ENCODE measurements at regions not wholly inside any gene's neighbourhood (a gene's known extent, or its start where the extent isn't known, plus 50 kb on each side); places are given as distances from the start of the nearest gene placed in this dataset.

- Histone ChIP-seq H3K27ac (ENCODE audit: low read depth in 1 of 2, low read length in 2 of 2) (no peak overlapping the region), H3K9ac (ENCODE audit: low read depth in 1 of 2, low read length in 2 of 2) (no peak overlapping the region), H3K4me1 (ENCODE audit: control insufficient read depth in 4 of 4, insufficient read depth in 4 of 4, low read length in 3 of 4) (no peaks in the 10 kb centered on the region), H3K36me3 (ENCODE audit: control insufficient read depth in 4 of 4, insufficient read depth in 3 of 4, low read depth in 1 of 4, low read length in 3 of 4) (no peaks in the 10 kb centered on the region), H3K4me3 (ENCODE audit: low read depth in 1 of 3, low read length in 3 of 3) (no peak overlapping the region), H3K27me3 (ENCODE audit: control insufficient read depth in 4 of 4, insufficient read depth in 4 of 4, low read length in 3 of 4) (no peaks in the 10 kb centered on the region), H3K9me3 (ENCODE audit: control insufficient read depth in 4 of 4, low read length in 3 of 4) (no peaks in the 10 kb centered on the region)
- 90% methylated on average over 11 of the region's 11 CpGs for WGBS
- DNase-seq (ENCODE audit: low spot score) = no peak
- TF ChIP-seq HNF4G (IDR thresholded peaks at IDR 0.05) (no peak), RAD21 (IDR thresholded peaks at IDR 0.05) (no peak)
Measured at GRCh38 chr10:118950997-118951637, 78.4 kb upstream of the NANOS1 start.

GRCh38 chr10:118952493-118953295, 76.8 kb upstream of the NANOS1 start:
- DNase-seq (ENCODE audit: low spot score) = no peak
- no peak overlapping the region for H3K27ac ChIP-seq (ENCODE audit: low read depth in 1 of 2, low read length in 2 of 2)

GRCh38 chr10:118953598-118954393, 75.7 kb upstream of the NANOS1 start:
- 79% methylated on average over 3 of the region's 3 CpGs for WGBS
- H3K27me3 ChIP-seq (ENCODE audit: control insufficient read depth in 4 of 4, insufficient read depth in 4 of 4, low read length in 3 of 4) = no peaks in the 10 kb centered on the region
- H3K27ac ChIP-seq (ENCODE audit: low read depth in 1 of 2, low read length in 2 of 2) = no peak overlapping the region
- no peaks in the 10 kb centered on the region for H3K4me1 ChIP-seq (ENCODE audit: control insufficient read depth in 4 of 4, insufficient read depth in 4 of 4, low read length in 3 of 4)
- DNase-seq (ENCODE audit: low spot score) = no peak
- H3K4me3 ChIP-seq (ENCODE audit: low read depth in 1 of 3, low read length in 3 of 3) = no peak overlapping the region
- H3K36me3 ChIP-seq (ENCODE audit: control insufficient read depth in 4 of 4, insufficient read depth in 3 of 4, low read depth in 1 of 4, low read length in 3 of 4) = no peaks in the 10 kb centered on the region
- no peaks in the 10 kb centered on the region for H3K9me3 ChIP-seq (ENCODE audit: control insufficient read depth in 4 of 4, low read length in 3 of 4)
- H3K9ac ChIP-seq (ENCODE audit: low read depth in 1 of 2, low read length in 2 of 2) = no peak overlapping the region
- TF ChIP-seq HNF4A (conservative IDR thresholded peaks at IDR 0.05) (no peak), YY1 (IDR thresholded peaks at IDR 0.05) (no peak), FOXA1 (IDR thresholded peaks at IDR 0.05) (no peak), MAX (IDR thresholded peaks at IDR 0.05) (no peak), CTCF (IDR thresholded peaks at IDR 0.05; ENCODE audit: low read depth, low read length, missing input control) (no peak), SP1 (IDR thresholded peaks at IDR 0.05) (no peak), HNF4G (IDR thresholded peaks at IDR 0.05) (no peak), ZBTB33 (IDR thresholded peaks at IDR 0.05) (no peak), TAF1 (conservative IDR thresholded peaks at IDR 0.05) (no peak), ATF3 (IDR thresholded peaks at IDR 0.05) (no peak), JUND (IDR thresholded peaks at IDR 0.05) (no peak), EGR1 (IDR thresholded peaks at IDR 0.05; ENCODE audit: low read depth in 2 of 2) (no peak)

More at GRCh38 chr10:118952493-118953295, 76.8 kb upstream of the NANOS1 start:
- no peaks in the 10 kb centered on the region for H3K4me1 ChIP-seq (ENCODE audit: control insufficient read depth in 4 of 4, insufficient read depth in 4 of 4, low read length in 3 of 4)
- TF ChIP-seq HNF4G (IDR thresholded peaks at IDR 0.05) (no peak), MAX (IDR thresholded peaks at IDR 0.05) (no peak), CTCF (IDR thresholded peaks at IDR 0.05; ENCODE audit: low read depth, low read length, missing input control) (no peak), GABPA (IDR thresholded peaks at IDR 0.05 in 1 of 2, conservative IDR thresholded peaks at IDR 0.05 in 1 of 2) (no peak), FOXA1 (IDR thresholded peaks at IDR 0.05) (no peak)
- WGBS = 85% methylated on average over 5 of the region's 5 CpGs
- H3K4me3 ChIP-seq (ENCODE audit: low read depth in 1 of 3, low read length in 3 of 3) = no peak overlapping the region
- H3K9ac ChIP-seq (ENCODE audit: low read depth in 1 of 2, low read length in 2 of 2) = no peak overlapping the region
- H3K27me3 ChIP-seq (ENCODE audit: control insufficient read depth in 4 of 4, insufficient read depth in 4 of 4, low read length in 3 of 4) = no peaks in the 10 kb centered on the region
- no peaks in the 10 kb centered on the region for H3K9me3 ChIP-seq (ENCODE audit: control insufficient read depth in 4 of 4, low read length in 3 of 4)
- no peaks in the 10 kb centered on the region for H3K36me3 ChIP-seq (ENCODE audit: control insufficient read depth in 4 of 4, insufficient read depth in 3 of 4, low read depth in 1 of 4, low read length in 3 of 4)
